ENCODE measurements at regions not wholly inside any gene's neighbourhood (a gene's known extent, or its start where the extent isn't known, plus 50 kb on each side); places are given as distances from the start of the nearest gene placed in this dataset.

DNA sequence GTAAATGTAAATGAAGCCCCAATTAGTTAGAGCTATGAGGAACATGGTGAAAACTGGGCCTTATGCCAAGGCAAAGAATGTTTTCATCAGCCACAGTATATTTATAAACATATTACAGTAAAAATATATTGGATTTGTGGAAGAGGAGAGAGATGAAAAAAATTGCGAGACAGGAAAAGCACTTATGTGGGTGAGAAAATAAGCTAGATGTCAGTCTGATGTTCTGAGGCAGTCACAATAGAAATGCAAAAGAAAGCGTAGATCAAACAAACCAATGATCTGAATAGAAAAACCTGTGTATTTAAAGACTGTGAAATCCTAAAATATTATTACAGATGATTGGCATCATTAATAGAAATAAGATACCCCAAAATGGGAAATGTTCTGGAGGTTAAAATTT is 1332.5 kb downstream of the SLITRK5 start:
- no peaks in the 10 kb centered on the region for H3K4me1 ChIP-seq (ENCODE audit: control insufficient read depth, low read length)
- no peak overlapping the region for H3K27ac ChIP-seq (ENCODE audit: low read depth, low read length)
- H3F3A ChIP-seq (ENCODE audit: control insufficient read depth, insufficient read depth), result no peaks in the 10 kb centered on the region
- H3K79me2 ChIP-seq (ENCODE audit: control insufficient read depth, low read length), result no peaks in the 10 kb centered on the region
- H3K36me3 ChIP-seq (ENCODE audit: control insufficient read depth, low read length), result no peaks in the 10 kb centered on the region
- no peaks in the 10 kb centered on the region for H3K9me2 ChIP-seq (replicated peaks; ENCODE audit: control insufficient read depth, low read length)
- no peaks in the 10 kb centered on the region for H3K27me3 ChIP-seq (ENCODE audit: control insufficient read depth, low read length)
- H3K4me3 ChIP-seq (ENCODE audit: low read length), result no peak overlapping the region
- no peaks in the 10 kb centered on the region for H3K9me3 ChIP-seq (ENCODE audit: control insufficient read depth, insufficient read depth, low read length)
- TF ChIP-seq EZH2phosphoT487 (IDR thresholded peaks at IDR 0.05; ENCODE audit: borderline replicate concordance, low read length), result no peak
- TF ChIP-seq, protein P1, sequence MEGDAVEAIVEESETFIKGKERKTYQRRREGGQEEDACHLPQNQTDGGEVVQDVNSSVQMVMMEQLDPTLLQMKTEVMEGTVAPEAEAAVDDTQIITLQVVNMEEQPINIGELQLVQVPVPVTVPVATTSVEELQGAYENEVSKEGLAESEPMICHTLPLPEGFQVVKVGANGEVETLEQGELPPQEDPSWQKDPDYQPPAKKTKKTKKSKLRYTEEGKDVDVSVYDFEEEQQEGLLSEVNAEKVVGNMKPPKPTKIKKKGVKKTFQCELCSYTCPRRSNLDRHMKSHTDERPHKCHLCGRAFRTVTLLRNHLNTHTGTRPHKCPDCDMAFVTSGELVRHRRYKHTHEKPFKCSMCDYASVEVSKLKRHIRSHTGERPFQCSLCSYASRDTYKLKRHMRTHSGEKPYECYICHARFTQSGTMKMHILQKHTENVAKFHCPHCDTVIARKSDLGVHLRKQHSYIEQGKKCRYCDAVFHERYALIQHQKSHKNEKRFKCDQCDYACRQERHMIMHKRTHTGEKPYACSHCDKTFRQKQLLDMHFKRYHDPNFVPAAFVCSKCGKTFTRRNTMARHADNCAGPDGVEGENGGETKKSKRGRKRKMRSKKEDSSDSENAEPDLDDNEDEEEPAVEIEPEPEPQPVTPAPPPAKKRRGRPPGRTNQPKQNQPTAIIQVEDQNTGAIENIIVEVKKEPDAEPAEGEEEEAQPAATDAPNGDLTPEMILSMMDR (IDR thresholded peaks at IDR 0.05; ENCODE audit: low read depth, low read length, poor library complexity, severe bottlenecking), result no peak
- no peaks in the 10 kb centered on the region for H4K20me1 ChIP-seq (ENCODE audit: control insufficient read depth, insufficient read depth, low read depth, low read length)
- H3K4me2 ChIP-seq (ENCODE audit: low read length), result no peak overlapping the region

DNA sequence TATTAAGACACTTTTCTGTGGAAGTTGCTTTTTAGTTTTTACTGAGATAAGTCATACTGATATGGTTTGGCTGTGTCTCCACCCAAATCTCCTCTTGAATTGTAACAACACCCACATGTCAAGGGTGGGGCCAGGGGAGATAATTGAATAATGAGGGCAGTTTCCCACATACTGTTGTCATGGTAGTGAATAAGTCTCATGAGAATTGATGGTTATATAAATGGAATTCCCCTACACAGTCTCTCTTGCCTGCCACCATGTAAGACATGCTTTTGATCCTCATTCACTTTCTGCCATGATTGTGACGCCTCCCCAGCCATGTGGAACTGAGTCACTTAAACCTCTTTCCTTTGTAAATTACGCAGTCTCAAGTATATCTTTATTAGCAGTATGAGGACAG is 1340.4 kb downstream of the SLITRK5 start:
- H3K4me2 ChIP-seq (ENCODE audit: low read length), result no peak overlapping the region
- H3K4me1 ChIP-seq (ENCODE audit: control insufficient read depth, low read length), result no peaks in the 10 kb centered on the region
- no peaks in the 10 kb centered on the region for H3K9me2 ChIP-seq (replicated peaks; ENCODE audit: control insufficient read depth, low read length)
- H3K27me3 ChIP-seq (ENCODE audit: control insufficient read depth, low read length), result no peaks in the 10 kb centered on the region
- H3K79me2 ChIP-seq (ENCODE audit: control insufficient read depth, low read length), result no peaks in the 10 kb centered on the region
- TF ChIP-seq, protein P1 (IDR thresholded peaks at IDR 0.05; ENCODE audit: low read depth, low read length, poor library complexity, severe bottlenecking), result no peak
- no peak for TF ChIP-seq EZH2phosphoT487 (IDR thresholded peaks at IDR 0.05; ENCODE audit: borderline replicate concordance, low read length)
- H3K36me3 ChIP-seq (ENCODE audit: control insufficient read depth, low read length), result no peaks in the 10 kb centered on the region
- H4K20me1 ChIP-seq (ENCODE audit: control insufficient read depth, insufficient read depth, low read depth, low read length), result no peaks in the 10 kb centered on the region
- H3K9me3 ChIP-seq (ENCODE audit: control insufficient read depth, insufficient read depth, low read length), result no peaks in the 10 kb centered on the region
- H3K27ac ChIP-seq (ENCODE audit: low read depth, low read length), result no peak overlapping the region
- no peak overlapping the region for H3K4me3 ChIP-seq (ENCODE audit: low read length)
- H3F3A ChIP-seq (ENCODE audit: control insufficient read depth, insufficient read depth), result no peaks in the 10 kb centered on the region

DNA sequence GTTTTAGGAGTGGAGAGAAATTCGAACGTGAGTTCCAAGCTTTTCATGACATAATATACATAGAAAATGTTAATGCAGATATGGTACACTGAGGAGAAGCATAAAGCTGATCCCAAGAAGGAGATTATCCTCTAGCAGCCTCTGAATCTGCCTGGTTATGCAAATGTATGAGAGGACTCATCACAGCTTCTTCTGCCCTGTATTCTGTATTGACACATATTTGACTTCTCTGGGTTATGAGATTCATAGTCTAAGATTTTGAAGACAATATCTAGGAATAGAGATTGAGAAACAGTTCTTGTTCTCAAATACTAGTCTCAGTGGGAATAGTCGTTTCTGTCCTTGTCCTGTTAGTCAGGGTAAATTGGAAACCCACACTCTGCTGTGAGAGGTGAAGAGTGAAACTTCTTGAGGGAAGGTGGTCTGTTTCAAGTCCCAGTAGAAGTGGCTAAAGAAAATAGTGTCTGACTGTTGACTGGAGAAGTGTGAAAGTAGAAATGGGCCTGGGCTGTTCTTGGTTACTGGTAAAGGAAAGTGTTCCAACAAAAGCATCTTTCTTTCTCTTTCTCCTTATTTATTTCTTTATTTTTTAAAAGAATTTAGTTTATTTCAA is 1356.6 kb downstream of the SLITRK5 start:
- Histone ChIP-seq H3K79me2 (ENCODE audit: control insufficient read depth, low read length) (no peaks in the 10 kb centered on the region), H3K4me1 (ENCODE audit: control insufficient read depth, low read length) (no peaks in the 10 kb centered on the region), H3K9me2 (replicated peaks; ENCODE audit: control insufficient read depth, low read length) (no peaks in the 10 kb centered on the region), H3K36me3 (ENCODE audit: control insufficient read depth, low read length) (no peaks in the 10 kb centered on the region), H3K4me2 (ENCODE audit: low read length) (no peak overlapping the region), H4K20me1 (ENCODE audit: control insufficient read depth, insufficient read depth, low read depth, low read length) (no peaks in the 10 kb centered on the region), H3K27me3 (ENCODE audit: control insufficient read depth, low read length) (no peaks in the 10 kb centered on the region), H3K27ac (ENCODE audit: low read depth, low read length) (no peak overlapping the region), H3K4me3 (ENCODE audit: low read length) (no peak overlapping the region), H3F3A (ENCODE audit: control insufficient read depth, insufficient read depth) (no peaks in the 10 kb centered on the region), H3K9me3 (ENCODE audit: control insufficient read depth, insufficient read depth, low read length) (no peaks in the 10 kb centered on the region; the same call in 1 of the 2 replicates)
- TF ChIP-seq, protein P1 (IDR thresholded peaks at IDR 0.05; ENCODE audit: low read depth, low read length, poor library complexity, severe bottlenecking), result no peak
- TF ChIP-seq EZH2phosphoT487 (IDR thresholded peaks at IDR 0.05; ENCODE audit: borderline replicate concordance, low read length), result no peak
